GM23248 (cell line): ENCODE measurements at regions not wholly inside any gene's neighbourhood (a gene's known extent, or its start where the extent isn't known, plus 50 kb on each side); places are given as distances from the start of the nearest gene placed in this dataset.

Source experiments
- EZH2 ChIP-seq: fragments of 200-600 bp; sonication (generic); IDR thresholded peaks from 2 replicates; pipeline ENCODE4 v1.6.1; 2018; ENCODE audit warnings: antibody characterized with exemption, mild to moderate bottlenecking; ENCODE audit not compliant: insufficient read depth, poor library complexity, severe bottlenecking
- EZH2phosphoT487 ChIP-seq: fragments of 200-600 bp; sonication (generic); IDR thresholded peaks from 2 replicates; pipeline ENCODE4 v1.6.1; 2018; ENCODE audit warnings: antibody characterized with exemption, moderate library complexity, mild to moderate bottlenecking, low read depth; ENCODE audit not compliant: insufficient read depth

- TF ChIP-seq EZH2 (no peak), EZH2phosphoT487 (no peak)
Measured at GRCh38 chr15:72872066-72872845, 88.7 kb upstream of the ADPGK start.
